B cell (primary cell): ENCODE measurements at regions not wholly inside any gene's neighbourhood (a gene's known extent, or its start where the extent isn't known, plus 50 kb on each side); places are given as distances from the start of the nearest gene placed in this dataset.

Source experiments
- ATAC-seq: fragments of 200-7000 bp; cut with Tn5 transposase; one replicate; pipeline ENCODE4 v1.10.0; 2021; ENCODE audit warnings: low read depth, mild to moderate bottlenecking, moderate number of reproducible peaks, moderate library complexity
- CTCF ChIA-PET: fragments of 350-600 bp; sonication (Branson Sonifier 250); formaldehyde crosslinking; loops from one replicate; lab custom pipeline; 2021; ENCODE audit warnings: antibody characterized with exemption, inconsistent platforms; lab: Charles Lee
- POLR2A ChIA-PET: fragments of 350-600 bp; sonication (Branson Sonifier 250); formaldehyde crosslinking; loops from one replicate; lab custom pipeline; 2021; ENCODE audit warnings: antibody characterized with exemption; lab: Charles Lee
- DNase-seq: peaks from one replicate; pipeline ENCODE4 v3.0.0; 2013
- H2AFZ ChIP-seq: 2 replicates; pipeline ENCODE4 v1.6.1; 2012; ENCODE audit warnings: mild to moderate bottlenecking, low read depth, low read length; ENCODE audit not compliant: insufficient read depth, poor library complexity, severe bottlenecking
- H3K27ac ChIP-seq, 2 donors: 1 replicate in 1 of 2; 2 replicates in 1 of 2; pipeline ENCODE4 v1.5.1; 2012 to 2013; ENCODE audit warnings: low read length in 2 of 2, mild to moderate bottlenecking in 2 of 2, moderate library complexity in 1 of 2
- H3K27me3 ChIP-seq, 4 experiments: fragments of 200-600 bp in 1 of 4; sonication (generic) in 1 of 4; replicated peaks in 1 of 4; 1 replicate in 2 of 4; 2 replicates in 2 of 4; pipeline versions ENCODE4 v1.6.1 to v1.7.0; 2013 to 2016; ENCODE audit warnings: low read length in 3 of 4, mild to moderate bottlenecking in 2 of 4, mixed read lengths in 1 of 4, moderate library complexity in 1 of 4; ENCODE audit not compliant: insufficient read depth in 4 of 4, control insufficient read depth in 3 of 4; ENCODE audit errors: control extremely low read depth in 1 of 4
- H3K36me3 ChIP-seq, 2 experiments: replicated peaks in 1 of 2; 1 replicate in 1 of 2; 2 replicates in 1 of 2; pipeline versions ENCODE4 v1.6.1 to v1.7.1; 2013; ENCODE audit warnings: low read length in 1 of 2; ENCODE audit not compliant: insufficient read depth in 2 of 2, control insufficient read depth in 1 of 2; ENCODE audit errors: control extremely low read depth in 1 of 2, extremely low read depth in 1 of 2
- H3K4me1 ChIP-seq, 2 donors: fragments of 200-600 bp in 1 of 2; sonication (generic) in 1 of 2; 1 replicate in 1 of 2; 2 replicates in 1 of 2; pipeline versions ENCODE4 v1.5.1 to v1.6.1; 2013 to 2017; ENCODE audit warnings: low read length in 2 of 2; ENCODE audit not compliant: control insufficient read depth in 2 of 2, insufficient read depth in 2 of 2
- H3K4me2 ChIP-seq: replicated peaks from 2 replicates; pipeline ENCODE3; 2012; ENCODE audit warnings: mild to moderate bottlenecking, low read depth, low read length; ENCODE audit not compliant: poor library complexity, severe bottlenecking
- H3K4me3 ChIP-seq, 5 experiments: fragments of 200-600 bp in 1 of 5; sonication (generic) in 1 of 5; 1 replicate in 3 of 5; 2 replicates in 2 of 5; pipeline versions ENCODE4 v1.5.1 to v1.7.0; 2011 to 2016; ENCODE audit warnings: low read length in 4 of 5, mild to moderate bottlenecking in 4 of 5, low read depth in 2 of 5, control low read depth in 1 of 5, moderate library complexity in 1 of 5; ENCODE audit not compliant: insufficient read depth in 1 of 5; ENCODE audit errors: control extremely low read depth in 1 of 5, extremely low read depth in 1 of 5
- H3K79me2 ChIP-seq: fragments of 200-600 bp; sonication (generic); one replicate; pipeline ENCODE4 v1.6.0; 2016; ENCODE audit warnings: low read length; ENCODE audit not compliant: control insufficient read depth, insufficient read depth
- H3K9ac ChIP-seq: fragments of 200-600 bp; sonication (generic); 2 replicates; pipeline ENCODE4 v1.6.1; 2017; ENCODE audit warnings: mild to moderate bottlenecking, low read length, moderate library complexity
- H3K9me3 ChIP-seq, 3 donors: one replicate each; pipeline versions ENCODE4 v1.6.1 to v1.7.1; 2013; ENCODE audit warnings: low read length in 2 of 3; ENCODE audit not compliant: control insufficient read depth in 2 of 3, insufficient read depth in 1 of 3; ENCODE audit errors: control extremely low read depth in 1 of 3
- H4K20me1 ChIP-seq: 2 replicates; pipeline ENCODE4 v1.6.0; 2012; ENCODE audit warnings: mild to moderate bottlenecking, low read length; ENCODE audit not compliant: insufficient read depth, control insufficient read depth, poor library complexity, severe bottlenecking
- H3K27ac Mint-ChIP-seq: one replicate; pipeline ENCODE4 v1.8.0; 2021; ENCODE audit warnings: mixed read lengths
- H3K27me3 Mint-ChIP-seq: one replicate; pipeline ENCODE4 v1.8.0; 2021; ENCODE audit warnings: mixed read lengths
- H3K4me1 Mint-ChIP-seq: one replicate; pipeline ENCODE4 v1.8.0; 2021; ENCODE audit warnings: mixed read lengths
- H3K4me3 Mint-ChIP-seq: one replicate; pipeline ENCODE4 v1.8.0; 2021; ENCODE audit warnings: mixed read lengths
- H3K9me3 Mint-ChIP-seq: one replicate; pipeline ENCODE4 v1.8.0; 2022; ENCODE audit warnings: mixed read lengths; ENCODE audit not compliant: insufficient read depth
- EZH2 ChIP-seq: IDR thresholded peaks from 2 replicates; pipeline ENCODE4 v1.6.1; 2012; ENCODE audit warnings: borderline replicate concordance, low read depth, mild to moderate bottlenecking, moderate library complexity, low read length; ENCODE audit not compliant: insufficient read depth, poor library complexity, severe bottlenecking
- WGBS: methylation state at CpG from one replicate; pipeline ENCODE4 v1.1.5; 2013; ENCODE audit warnings: missing lambda C conversion rate; ENCODE audit not compliant: insufficient coverage; 5-methylcytosine and 5-hydroxymethylcytosine counted together
- intact Hi-C: fragments of 100-400 bp; cut with micrococcal nuclease; formaldehyde crosslinking; loops from one replicate; pipeline ENCODE4 v1.10.0; 2022
- TF ChIP-seq, protein P1 (sequence below): fragments of 200-600 bp; IDR thresholded peaks from one replicate; pipeline ENCODE4 v1.8.0; 2022; ENCODE audit warnings: antibody characterized with exemption, mild to moderate bottlenecking

GRCh38 chr16:87238361-87238715 lies 78.9 kb downstream of the C16orf95 start:
- intact Hi-C loops, result no loop called here
- DNase-seq (no peak), ATAC-seq (no peak)
- Mint-ChIP-seq H3K27me3 (peaks cover 32% of the 10 kb centered on the region), H3K9me3 (no peaks in the 10 kb centered on the region), H3K27ac (no peak overlapping the region), H3K4me3 (no peak overlapping the region), H3K4me1 (peaks cover 19% of the 10 kb centered on the region)
- no peak overlapping the region for H3K9ac ChIP-seq
- no peak overlapping the region for H3K4me2 ChIP-seq
- H3K4me1 ChIP-seq, result peaks cover 14 to 16% of the 10 kb centered on the region in 2 donors
- CTCF ChIA-PET, result no interaction called here
- H3K4me3 ChIP-seq, result no peak overlapping the region
- H3K79me2 ChIP-seq, result no peaks in the 10 kb centered on the region
- WGBS, result no CpG with 5 or more reads among the region's 6 CpGs
- peaks cover 0 to 11% (median 3%) of the 10 kb centered on the region in 4 experiments for H3K27me3 ChIP-seq
- POLR2A ChIA-PET, result no interaction called here
- no peak overlapping the region for H3K27ac ChIP-seq
- no peak for TF ChIP-seq EZH2
- TF ChIP-seq, protein P1, sequence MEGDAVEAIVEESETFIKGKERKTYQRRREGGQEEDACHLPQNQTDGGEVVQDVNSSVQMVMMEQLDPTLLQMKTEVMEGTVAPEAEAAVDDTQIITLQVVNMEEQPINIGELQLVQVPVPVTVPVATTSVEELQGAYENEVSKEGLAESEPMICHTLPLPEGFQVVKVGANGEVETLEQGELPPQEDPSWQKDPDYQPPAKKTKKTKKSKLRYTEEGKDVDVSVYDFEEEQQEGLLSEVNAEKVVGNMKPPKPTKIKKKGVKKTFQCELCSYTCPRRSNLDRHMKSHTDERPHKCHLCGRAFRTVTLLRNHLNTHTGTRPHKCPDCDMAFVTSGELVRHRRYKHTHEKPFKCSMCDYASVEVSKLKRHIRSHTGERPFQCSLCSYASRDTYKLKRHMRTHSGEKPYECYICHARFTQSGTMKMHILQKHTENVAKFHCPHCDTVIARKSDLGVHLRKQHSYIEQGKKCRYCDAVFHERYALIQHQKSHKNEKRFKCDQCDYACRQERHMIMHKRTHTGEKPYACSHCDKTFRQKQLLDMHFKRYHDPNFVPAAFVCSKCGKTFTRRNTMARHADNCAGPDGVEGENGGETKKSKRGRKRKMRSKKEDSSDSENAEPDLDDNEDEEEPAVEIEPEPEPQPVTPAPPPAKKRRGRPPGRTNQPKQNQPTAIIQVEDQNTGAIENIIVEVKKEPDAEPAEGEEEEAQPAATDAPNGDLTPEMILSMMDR, result no peak
- H2AFZ ChIP-seq, result no peak overlapping the region
- H3K36me3 ChIP-seq, result no peaks in the 10 kb centered on the region
- no peaks in the 10 kb centered on the region for H4K20me1 ChIP-seq
- H3K9me3 ChIP-seq, result no peaks in the 10 kb centered on the region

- Histone ChIP-seq H3K27me3 (peaks cover 0 to 11% (median 3%) of the 10 kb centered on the region in 4 experiments), H3K36me3 (no peaks in the 10 kb centered on the region), H3K79me2 (no peaks in the 10 kb centered on the region), H3K4me1 (peaks cover 14 to 16% of the 10 kb centered on the region in 2 donors), H3K4me3 (no peak overlapping the region), H4K20me1 (no peaks in the 10 kb centered on the region), H3K9me3 (no peaks in the 10 kb centered on the region), H3K27ac (no peak overlapping the region), H3K9ac (no peak overlapping the region), H2AFZ (no peak overlapping the region), H3K4me2 (no peak overlapping the region)
- DNase-seq, result no peak
- Mint-ChIP-seq H3K27ac (no peak overlapping the region), H3K4me3 (no peak overlapping the region), H3K9me3 (no peaks in the 10 kb centered on the region), H3K27me3 (peaks cover 30% of the 10 kb centered on the region), H3K4me1 (peaks cover 19% of the 10 kb centered on the region)
- intact Hi-C loops, result no loop called here
- no CpG with 5 or more reads among the region's 4 CpGs for WGBS
- TF ChIP-seq, protein P1, result no peak
- no peak for TF ChIP-seq EZH2
- CTCF ChIA-PET, result no interaction called here
- POLR2A ChIA-PET, result no interaction called here
- no peak for ATAC-seq
These were observed 77.6 kb downstream of the C16orf95 start for GRCh38 chr16:87239545-87239944.
